Dendritic cell treated with granulocyte-macrophage colony-stimulating factor and Interleukin-4, amounts not matched to agents 40 ng/mL and 50 ng/mL, for 4 days (primary cell): ENCODE measurements at regions not wholly inside any gene's neighbourhood (a gene's known extent, or its start where the extent isn't known, plus 50 kb on each side); places are given as distances from the start of the nearest gene placed in this dataset.

Experiments used
- H3K27ac Mint-ChIP-seq: one replicate; pipeline ENCODE4 v1.8.0; 2022; ENCODE audit warnings: mild to moderate bottlenecking, mixed read lengths
- H3K27me3 Mint-ChIP-seq: one replicate; pipeline ENCODE4 v1.8.0; 2022; ENCODE audit warnings: mild to moderate bottlenecking, mixed read lengths
- H3K36me3 Mint-ChIP-seq: one replicate; pipeline ENCODE4 v1.8.0; 2022; ENCODE audit warnings: low read depth, mixed read lengths
- H3K4me1 Mint-ChIP-seq: one replicate; pipeline ENCODE4 v1.8.0; 2022; ENCODE audit warnings: low read depth, mixed read lengths
- H3K4me3 Mint-ChIP-seq: one replicate; pipeline ENCODE4 v1.8.0; 2022; ENCODE audit warnings: mild to moderate bottlenecking, moderate library complexity, mixed read lengths
- H3K9me3 Mint-ChIP-seq: one replicate; pipeline ENCODE4 v1.8.0; 2022; ENCODE audit warnings: mixed read lengths
- intact Hi-C: fragments of 100-400 bp; cut with micrococcal nuclease; formaldehyde crosslinking; loops from one replicate; pipeline ENCODE4 v1.15.0; 2022

DNA sequence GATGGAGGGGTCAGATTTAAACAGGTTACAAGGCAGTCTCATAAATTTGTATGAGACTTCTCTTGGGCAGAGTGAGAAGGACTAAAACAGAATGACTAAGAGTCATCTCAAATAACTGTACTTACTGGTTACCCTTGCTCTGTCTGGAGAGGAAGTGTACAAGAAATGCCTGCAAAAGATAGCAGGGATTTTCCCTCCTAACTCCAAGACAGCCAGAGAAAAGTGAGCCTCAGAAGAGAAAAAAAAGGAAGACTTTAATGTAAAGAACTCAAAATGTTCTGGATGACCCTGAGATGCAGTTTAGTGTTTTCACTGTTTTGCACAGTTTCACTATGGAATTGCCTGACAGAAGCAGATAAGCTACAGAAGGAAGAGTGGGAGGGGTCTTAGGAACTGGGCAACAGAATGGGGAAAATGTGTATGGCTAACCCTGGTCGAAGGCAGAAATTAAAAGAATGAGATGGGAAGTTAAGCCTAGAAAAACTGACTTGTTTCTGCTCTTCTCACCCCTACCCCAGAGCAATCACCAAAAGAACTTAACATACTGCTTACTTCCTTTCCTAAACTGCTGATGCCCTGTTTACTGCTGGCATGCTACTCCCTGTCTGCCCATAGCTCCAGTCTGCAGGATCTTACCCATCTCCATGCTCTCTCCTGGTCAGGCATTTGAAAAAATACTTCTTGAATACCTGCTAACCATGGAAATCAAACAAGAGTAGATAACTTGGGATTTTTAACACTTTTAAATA lies 98.1 kb upstream of the MARCKS start:
- Mint-ChIP-seq H3K27me3 (no peaks in the 10 kb centered on the region), H3K4me3 (peak overlapping the region; percentile 37), H3K27ac (peak overlapping the region; percentile 88), H3K9me3 (no peaks in the 10 kb centered on the region), H3K36me3 (no peaks in the 10 kb centered on the region), H3K4me1 (peaks cover 54% of the 10 kb centered on the region)
- intact Hi-C loops: loop anchor here (5.0 kb wide), 2 partner anchors 33 to 98 kb away; partner anchors contain the start of gene MARCKS

DNA sequence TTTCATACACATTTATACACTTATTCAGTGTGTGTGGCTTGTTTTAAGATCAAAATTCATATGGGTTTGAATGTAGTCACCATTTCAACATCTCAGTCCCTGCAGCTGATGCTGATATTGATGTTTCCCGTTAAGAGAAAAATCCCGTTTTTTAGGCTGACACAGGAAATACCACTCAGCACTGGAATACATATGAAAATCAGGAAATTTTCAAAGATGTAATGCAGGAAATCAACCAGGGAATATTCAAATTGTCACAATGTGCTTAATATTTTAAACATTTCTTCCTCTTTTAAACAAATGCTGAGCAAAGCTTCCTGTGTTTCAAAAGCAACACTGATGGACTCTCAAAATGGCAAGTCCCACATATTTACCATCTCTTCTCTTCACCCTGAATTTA lies 94.5 kb upstream of the MARCKS start:
- no peak overlapping the region for H3K4me3 Mint-ChIP-seq
- intact Hi-C loops: loop anchor here (5.0 kb wide), 1 partner anchor 45 kb away; no protein-coding TSS in a partner anchor
- H3K9me3 Mint-ChIP-seq: no peaks in the 10 kb centered on the region
- no peaks in the 10 kb centered on the region for H3K36me3 Mint-ChIP-seq
- H3K27ac Mint-ChIP-seq: peak overlapping the region; percentile 83
- H3K27me3 Mint-ChIP-seq: no peaks in the 10 kb centered on the region
- H3K4me1 Mint-ChIP-seq: peaks cover 46% of the 10 kb centered on the region

DNA sequence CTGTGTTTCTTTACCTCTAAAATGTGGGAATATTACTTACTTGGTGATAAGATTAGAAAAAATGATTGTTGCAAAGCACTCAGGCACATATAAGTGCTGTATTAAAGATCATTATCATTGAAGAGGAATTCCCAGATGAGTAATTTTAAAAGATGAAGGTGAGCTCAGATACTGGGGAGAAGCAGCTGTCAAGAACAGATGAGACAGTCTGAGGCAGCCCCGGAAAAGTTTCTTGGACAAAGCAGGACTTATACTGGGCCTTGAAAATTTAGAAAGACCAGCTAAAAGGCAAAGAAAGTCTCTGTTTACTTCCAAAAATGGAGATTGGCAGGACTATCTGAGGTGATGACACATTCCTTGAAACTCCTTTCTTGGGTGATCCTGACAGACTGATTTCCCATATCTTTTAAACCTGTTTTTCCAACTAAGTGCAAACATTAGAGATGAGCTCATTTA lies 93.8 kb upstream of the MARCKS start:
- no peaks in the 10 kb centered on the region for H3K9me3 Mint-ChIP-seq
- peaks cover 39% of the 10 kb centered on the region for H3K4me1 Mint-ChIP-seq
- no peaks in the 10 kb centered on the region for H3K27me3 Mint-ChIP-seq
- intact Hi-C loops: loop anchor here (5.0 kb wide), 1 partner anchor 44 kb away; no protein-coding TSS in a partner anchor
- no peak overlapping the region for H3K4me3 Mint-ChIP-seq
- peak overlapping the region; percentile 83 for H3K27ac Mint-ChIP-seq
- no peaks in the 10 kb centered on the region for H3K36me3 Mint-ChIP-seq

DNA sequence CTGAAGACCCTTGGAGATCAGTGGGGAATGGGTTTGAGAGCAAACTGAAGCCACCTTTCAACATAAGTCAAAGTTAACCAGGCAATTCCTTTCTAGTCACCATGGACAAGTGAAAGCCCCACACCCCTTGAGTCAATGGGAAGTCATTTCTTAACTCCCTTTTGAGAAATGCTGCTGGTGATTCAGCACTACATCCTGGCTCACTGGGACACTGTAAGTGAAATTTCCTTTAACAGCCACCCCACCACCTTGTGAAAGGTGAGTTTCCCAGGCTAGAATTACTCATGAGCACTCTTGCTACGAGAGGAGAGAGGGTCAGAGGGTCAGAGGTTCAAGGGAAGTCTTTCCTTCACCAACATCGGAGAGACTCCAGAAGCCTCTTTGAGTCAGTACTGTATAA lies 93.3 kb upstream of the MARCKS start:
- H3K4me1 Mint-ChIP-seq: peaks cover 35% of the 10 kb centered on the region
- H3K27ac Mint-ChIP-seq: peak overlapping the region; percentile 83
- no peak overlapping the region for H3K4me3 Mint-ChIP-seq
- intact Hi-C loops: loop anchor here (5.0 kb wide), 1 partner anchor 43 kb away; no protein-coding TSS in a partner anchor
- H3K9me3 Mint-ChIP-seq: no peaks in the 10 kb centered on the region
- H3K36me3 Mint-ChIP-seq: no peaks in the 10 kb centered on the region
- H3K27me3 Mint-ChIP-seq: no peaks in the 10 kb centered on the region

DNA sequence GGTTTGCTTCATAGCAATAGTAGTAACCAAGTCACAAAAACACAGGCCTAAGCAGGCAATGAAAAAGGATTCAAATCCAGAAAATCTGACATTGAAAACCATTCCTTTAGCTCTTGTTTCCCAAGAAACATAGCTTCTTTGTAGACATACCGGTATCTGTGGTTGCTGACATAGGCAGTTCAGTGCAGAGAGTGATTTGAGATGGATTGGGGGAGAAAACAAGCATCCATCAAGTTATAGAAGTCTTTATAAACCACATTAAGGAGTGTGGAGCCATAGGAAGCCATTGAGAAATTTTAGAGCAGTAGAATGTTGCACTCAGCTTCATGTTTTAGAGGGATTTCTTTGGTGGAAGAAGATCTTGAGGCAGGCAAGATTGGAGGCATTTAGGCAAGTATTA lies 91.2 kb upstream of the MARCKS start:
- no peaks in the 10 kb centered on the region for H3K9me3 Mint-ChIP-seq
- H3K27ac Mint-ChIP-seq: no peak overlapping the region
- H3K36me3 Mint-ChIP-seq: no peaks in the 10 kb centered on the region
- intact Hi-C loops: no loop called here
- no peak overlapping the region for H3K4me3 Mint-ChIP-seq
- no peaks in the 10 kb centered on the region for H3K27me3 Mint-ChIP-seq
- peaks cover 29% of the 10 kb centered on the region for H3K4me1 Mint-ChIP-seq

DNA sequence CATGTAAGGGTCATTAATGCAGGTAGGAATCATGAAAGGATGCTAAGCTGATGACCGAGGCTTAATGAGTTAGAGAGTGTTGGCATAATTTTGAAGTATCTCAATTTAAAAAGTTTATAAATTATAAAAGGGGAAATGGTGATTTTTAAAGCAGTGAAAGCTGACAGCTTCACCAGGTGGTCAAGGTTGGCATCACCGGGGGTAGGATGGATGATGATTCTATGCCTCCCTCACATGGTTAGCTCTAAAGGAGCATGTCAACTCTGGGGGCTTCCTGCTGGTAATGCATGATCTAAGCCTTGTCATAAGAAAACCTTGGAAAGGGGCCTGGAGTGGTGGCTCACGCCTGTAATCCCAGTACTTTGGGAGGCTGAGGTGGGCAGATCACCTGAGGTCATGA lies 89.2 kb upstream of the MARCKS start:
- no peak overlapping the region for H3K4me3 Mint-ChIP-seq

DNA sequence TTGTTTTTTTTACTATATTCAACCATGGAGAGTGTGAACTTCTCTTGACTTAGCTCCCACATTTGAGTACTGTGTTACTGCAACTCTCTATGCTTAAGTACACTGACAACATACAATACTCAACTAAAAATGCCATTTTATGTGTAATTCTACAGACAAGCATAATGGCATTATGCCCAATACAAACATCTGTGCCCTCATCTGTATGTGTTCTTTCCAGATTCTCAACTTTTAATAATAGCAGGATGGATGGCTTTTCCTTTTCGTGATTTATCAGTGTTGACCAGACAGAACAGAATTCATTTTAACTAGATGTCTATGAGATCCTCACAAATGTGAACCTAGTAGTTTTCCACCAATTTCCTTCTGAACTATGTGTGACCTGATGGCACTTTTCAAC lies 84.2 kb upstream of the MARCKS start:
- Mint-ChIP-seq H3K36me3 (no peaks in the 10 kb centered on the region), H3K9me3 (no peaks in the 10 kb centered on the region), H3K4me3 (no peak overlapping the region), H3K4me1 (peaks cover 5% of the 10 kb centered on the region), H3K27ac (no peak overlapping the region), H3K27me3 (no peaks in the 10 kb centered on the region)
- intact Hi-C loops: no loop called here

More for the DNA sequence above, 89.2 kb upstream of the MARCKS start:
- Mint-ChIP-seq H3K36me3 (no peaks in the 10 kb centered on the region), H3K27me3 (no peaks in the 10 kb centered on the region), H3K4me1 (peaks cover 17% of the 10 kb centered on the region), H3K27ac (no peak overlapping the region), H3K9me3 (no peaks in the 10 kb centered on the region)
- intact Hi-C loops: no loop called here

DNA sequence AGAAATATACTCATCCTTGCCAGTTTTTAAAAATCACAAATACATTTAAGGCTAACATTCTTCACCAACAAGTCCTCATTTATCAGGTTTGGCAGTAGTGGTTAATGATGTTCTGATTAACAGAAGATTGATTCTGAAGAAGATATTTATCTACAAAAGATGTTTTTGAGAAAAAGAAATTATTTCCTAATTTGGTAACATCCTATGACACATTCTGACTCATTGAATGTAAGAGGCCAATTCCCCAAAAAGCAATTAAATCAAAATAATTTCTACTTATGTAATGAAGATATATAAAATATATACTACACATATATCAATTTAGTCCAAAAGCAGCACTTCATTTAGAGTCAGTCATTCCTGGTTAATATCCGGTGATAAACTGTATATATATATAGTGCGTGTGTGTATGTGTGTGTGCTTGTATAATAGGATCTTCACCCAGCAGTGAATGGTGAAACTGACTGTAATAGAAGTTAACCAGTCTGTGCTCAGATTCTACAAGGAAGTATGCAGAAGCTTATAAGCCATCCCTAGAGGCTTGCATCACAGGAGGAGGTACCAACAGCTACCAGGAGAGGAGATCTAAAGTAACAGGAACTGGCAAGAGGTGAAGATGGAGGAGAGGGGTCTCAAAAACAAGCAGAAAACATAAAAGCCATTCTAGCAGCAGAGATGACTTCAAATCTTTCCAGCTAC lies 82.9 kb upstream of the MARCKS start:
- no peak overlapping the region for H3K4me3 Mint-ChIP-seq
- no peaks in the 10 kb centered on the region for H3K27me3 Mint-ChIP-seq
- H3K4me1 Mint-ChIP-seq: peaks cover 5% of the 10 kb centered on the region
- no peak overlapping the region for H3K27ac Mint-ChIP-seq
- no peaks in the 10 kb centered on the region for H3K36me3 Mint-ChIP-seq
- no peaks in the 10 kb centered on the region for H3K9me3 Mint-ChIP-seq
- intact Hi-C loops: no loop called here

DNA sequence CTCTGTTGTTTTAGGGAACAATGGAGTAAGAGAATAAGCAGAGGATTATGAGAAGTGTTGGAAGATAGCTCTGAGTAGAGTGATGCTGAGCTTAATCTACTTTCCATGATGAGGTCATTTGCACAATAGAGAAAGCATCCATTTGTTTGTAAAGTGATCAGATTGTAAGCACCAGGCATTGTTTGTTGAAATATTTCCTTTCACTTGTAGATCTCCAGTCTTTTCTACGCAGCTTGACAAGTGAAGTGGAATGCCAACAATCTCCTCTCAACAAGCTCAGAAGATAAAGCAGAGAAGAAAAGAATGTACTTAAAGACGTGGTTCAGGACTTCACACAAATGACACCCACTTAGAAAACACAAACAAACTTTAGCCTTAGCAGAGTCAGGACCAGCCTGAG lies 80.1 kb upstream of the MARCKS start:
- peaks cover 5% of the 10 kb centered on the region for H3K4me1 Mint-ChIP-seq
- no peak overlapping the region for H3K4me3 Mint-ChIP-seq
- no peak overlapping the region for H3K27ac Mint-ChIP-seq
- no peaks in the 10 kb centered on the region for H3K27me3 Mint-ChIP-seq
- intact Hi-C loops: no loop called here
- H3K36me3 Mint-ChIP-seq: no peaks in the 10 kb centered on the region
- no peaks in the 10 kb centered on the region for H3K9me3 Mint-ChIP-seq

DNA sequence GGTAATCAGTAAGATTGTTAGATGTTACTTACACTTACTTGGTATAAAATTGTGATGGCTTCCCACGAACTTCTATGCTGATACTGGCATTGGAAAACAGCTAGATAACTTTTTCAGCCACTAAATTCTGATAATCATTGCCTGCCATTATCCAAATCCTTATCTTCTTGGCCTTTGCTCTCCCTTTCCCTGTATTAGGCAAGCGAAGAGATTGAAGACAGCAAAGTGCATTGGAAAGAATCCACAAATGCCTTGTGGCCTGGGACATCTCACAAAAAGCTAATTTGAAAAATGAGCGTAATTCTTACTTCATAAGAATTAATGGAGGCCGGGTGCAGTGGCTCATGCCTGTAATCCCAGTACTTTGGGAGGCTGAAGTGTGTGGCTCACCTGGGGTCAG lies 79.5 kb upstream of the MARCKS start:
- peaks cover 5% of the 10 kb centered on the region for H3K4me1 Mint-ChIP-seq
- H3K27me3 Mint-ChIP-seq: no peaks in the 10 kb centered on the region
- intact Hi-C loops: no loop called here
- H3K36me3 Mint-ChIP-seq: no peaks in the 10 kb centered on the region
- H3K9me3 Mint-ChIP-seq: no peaks in the 10 kb centered on the region
- H3K4me3 Mint-ChIP-seq: no peak overlapping the region
- H3K27ac Mint-ChIP-seq: no peak overlapping the region

DNA sequence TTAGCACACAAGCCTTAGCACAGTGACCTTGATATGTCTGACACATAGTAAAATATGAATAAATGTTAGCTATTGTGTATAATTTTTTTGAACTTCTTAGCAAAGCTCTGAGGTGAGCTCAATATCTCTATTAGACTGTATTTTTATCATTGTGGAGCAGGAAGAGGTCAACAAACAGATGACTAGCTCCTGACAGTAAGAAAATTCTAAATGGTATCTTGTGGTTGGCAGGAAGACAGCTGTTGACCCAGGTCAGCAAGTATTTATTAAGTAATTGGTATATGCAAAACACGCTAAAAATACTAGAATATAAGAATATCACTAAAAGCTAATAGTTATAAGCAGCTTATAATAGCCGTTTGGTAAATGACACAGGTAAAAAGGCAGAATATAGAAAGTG lies 77.5 kb upstream of the MARCKS start:
- intact Hi-C loops: no loop called here
- Mint-ChIP-seq H3K27me3 (no peaks in the 10 kb centered on the region), H3K36me3 (no peaks in the 10 kb centered on the region)

DNA sequence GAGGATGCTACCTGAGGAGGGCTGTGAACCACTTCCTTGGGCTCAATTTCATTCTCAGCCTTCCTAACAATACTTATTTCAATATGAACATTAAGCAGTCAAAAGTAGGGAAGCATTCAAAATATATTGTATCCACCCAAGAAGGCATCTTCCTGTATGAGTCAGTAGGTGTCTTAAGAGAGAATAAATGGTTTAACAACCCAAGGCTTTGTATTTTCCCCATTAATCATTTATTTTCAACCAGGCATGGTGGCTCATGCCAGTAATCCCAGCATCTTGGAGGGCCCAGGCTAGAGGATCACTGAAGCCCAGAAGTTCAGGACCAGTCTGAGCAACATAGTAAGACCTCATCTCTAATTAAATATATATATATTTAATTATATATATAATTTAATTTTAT lies 74.5 kb upstream of the MARCKS start:
- H3K27me3 Mint-ChIP-seq: no peaks in the 10 kb centered on the region
- H3K4me3 Mint-ChIP-seq: no peak overlapping the region
- no peaks in the 10 kb centered on the region for H3K9me3 Mint-ChIP-seq
- no peaks in the 10 kb centered on the region for H3K4me1 Mint-ChIP-seq
- no peak overlapping the region for H3K27ac Mint-ChIP-seq
- intact Hi-C loops: no loop called here
- no peaks in the 10 kb centered on the region for H3K36me3 Mint-ChIP-seq

More for the DNA sequence above, 77.5 kb upstream of the MARCKS start:
- no peak overlapping the region for H3K27ac Mint-ChIP-seq
- H3K4me1 Mint-ChIP-seq: peaks cover 1% of the 10 kb centered on the region
- H3K9me3 Mint-ChIP-seq: no peaks in the 10 kb centered on the region
- H3K4me3 Mint-ChIP-seq: no peak overlapping the region

DNA sequence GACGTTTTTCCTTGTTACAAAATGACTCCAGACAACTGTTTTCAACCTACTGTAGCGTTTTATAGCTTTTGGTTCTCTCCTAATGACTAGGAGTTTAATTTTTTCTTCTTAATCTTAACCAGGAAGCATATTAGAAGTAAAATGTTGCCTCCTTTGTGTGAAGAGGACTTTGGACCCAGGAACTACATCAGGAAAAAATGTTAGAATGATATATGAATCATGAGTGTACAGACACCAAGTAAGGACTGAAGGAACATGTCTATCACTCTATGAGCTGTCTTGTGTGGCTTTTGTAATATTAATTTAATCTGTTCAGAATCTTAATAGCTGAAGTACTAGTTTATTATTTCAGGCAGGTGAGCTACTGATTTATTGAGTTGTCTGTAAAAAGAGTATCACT lies 71.0 kb upstream of the MARCKS start:
- Mint-ChIP-seq H3K4me1 (no peaks in the 10 kb centered on the region), H3K27ac (no peak overlapping the region), H3K36me3 (no peaks in the 10 kb centered on the region), H3K9me3 (no peaks in the 10 kb centered on the region), H3K4me3 (no peak overlapping the region), H3K27me3 (no peaks in the 10 kb centered on the region)
- intact Hi-C loops: no loop called here

DNA sequence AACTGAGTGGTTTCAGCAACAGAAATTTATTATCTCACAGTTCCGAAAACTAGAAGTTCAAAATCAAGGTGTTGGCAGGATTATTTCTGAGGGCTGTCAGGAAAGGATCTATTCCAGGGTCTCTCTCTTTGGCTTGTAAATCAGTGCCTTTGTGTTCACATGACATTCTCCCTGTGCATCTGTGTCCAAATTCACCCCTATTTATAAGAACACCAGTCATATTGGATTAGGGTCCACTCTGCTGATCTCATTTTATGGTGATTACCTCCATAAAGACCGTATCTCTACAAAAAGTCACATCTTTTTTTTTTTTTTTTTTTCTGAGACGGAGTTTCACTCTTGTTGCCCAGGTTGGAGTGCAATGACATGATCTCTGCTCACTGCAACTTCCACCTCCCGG lies 68.6 kb upstream of the MARCKS start:
- no peak overlapping the region for H3K27ac Mint-ChIP-seq
- intact Hi-C loops: no loop called here
- no peak overlapping the region for H3K4me3 Mint-ChIP-seq
- H3K27me3 Mint-ChIP-seq: no peaks in the 10 kb centered on the region
- H3K36me3 Mint-ChIP-seq: no peaks in the 10 kb centered on the region
- peaks cover 12% of the 10 kb centered on the region for H3K4me1 Mint-ChIP-seq
- H3K9me3 Mint-ChIP-seq: no peaks in the 10 kb centered on the region
